Spleen (tissue), 7 donors: ENCODE measurements at regions not wholly inside any gene's neighbourhood (a gene's known extent, or its start where the extent isn't known, plus 50 kb on each side); places are given as distances from the start of the nearest gene placed in this dataset.

Experiments
- CTCF ChIP-seq, 11 experiments: fragments of 200-600 bp in 7 of 11; fragments of 450-650 bp in 4 of 11; sonication (generic) in 4 of 11; IDR thresholded peaks in 8 of 11; conservative IDR thresholded peaks in 3 of 11; 1 replicate in 7 of 11; 2 replicates in 4 of 11; pipeline versions ENCODE4 v1.4.0 to v1.8.0; 2016 to 2021; ENCODE audit warnings: antibody characterized with exemption in 11 of 11, inconsistent platforms in 4 of 11, mild to moderate bottlenecking in 1 of 11
- POLR2A ChIP-seq, 3 donors: fragments of 450-650 bp; IDR thresholded peaks; one replicate each; pipeline ENCODE4 v1.5.1; 2017; ENCODE audit warnings: antibody characterized with exemption in 3 of 3, mild to moderate bottlenecking in 1 of 3
- POLR2AphosphoS5 ChIP-seq, 3 donors: sonication (generic); formaldehyde crosslinking; IDR thresholded peaks; one replicate each; pipeline ENCODE4 v1.5.1; 2017; ENCODE audit warnings: antibody characterized with exemption in 3 of 3
- donor health status: DM: no; HTN: no; CAD: no; lungs with moderate emphysema.
- donor health status: DM: no; HTN: no; CAD: no.
- donor health status: DM: no; HTN: no; CAD: no.

- TF ChIP-seq CTCF (IDR thresholded peaks at IDR 0.05 in 8 of 11, conservative IDR thresholded peaks at IDR 0.05 in 3 of 11) (no peak), POLR2AphosphoS5 (IDR thresholded peaks at IDR 0.05) (no peak), POLR2A (IDR thresholded peaks at IDR 0.05) (no peak)
Observed at GRCh38 chr7:114196517-114196916, 218.1 kb upstream of the FOXP2 start.
